Fibroblast of skin of abdomen (primary cell): ENCODE measurements at regions not wholly inside any gene's neighbourhood (a gene's known extent, or its start where the extent isn't known, plus 50 kb on each side); places are given as distances from the start of the nearest gene placed in this dataset.

Source experiments
- DNase-seq: peaks from one replicate; pipeline ENCODE4 v3.0.0-alpha.2; 2013

DNA sequence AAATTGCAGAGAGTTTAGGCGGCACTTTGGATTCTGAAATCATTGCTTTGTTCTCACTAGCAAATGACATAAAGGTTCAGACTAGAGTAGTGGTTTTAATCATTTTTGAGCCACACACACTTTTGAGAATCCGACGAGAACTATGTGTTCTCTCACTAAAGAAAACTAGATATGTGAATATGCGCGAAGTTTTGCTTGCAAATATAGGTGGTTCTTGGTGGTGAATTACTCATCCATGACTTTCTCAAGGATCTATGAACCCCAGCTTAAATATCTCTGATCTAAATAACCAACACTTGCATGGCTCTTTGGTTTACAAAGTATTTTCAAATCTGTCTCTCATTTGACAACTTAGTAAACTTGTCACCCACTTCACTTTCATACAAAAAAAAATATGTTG, 54.8 kb downstream of the NOG start:
- DNase-seq: no peak

- DNase-seq: no peak
Observed at GRCh38 chr17:56648806-56649205, 55.3 kb downstream of the NOG start.

DNA sequence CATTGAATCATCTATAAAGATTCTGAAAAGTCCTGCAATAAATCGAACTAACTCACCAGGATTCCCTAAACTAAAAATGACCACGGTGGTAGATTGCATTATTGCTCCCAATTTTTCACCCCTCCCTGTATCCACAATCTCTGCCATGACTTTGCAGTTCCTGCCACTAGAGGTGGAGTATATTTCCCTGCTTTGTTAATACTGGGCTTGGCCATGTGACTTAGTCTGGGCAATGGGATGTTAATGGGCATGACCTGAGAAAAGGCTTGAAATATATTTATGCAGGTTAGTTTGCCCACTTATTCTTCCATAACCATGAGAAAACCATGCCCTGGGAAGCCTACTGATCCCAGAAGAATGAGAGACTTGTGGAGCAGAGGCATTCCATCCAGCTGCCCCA, 59.1 kb downstream of the NOG start:
- no peak for DNase-seq

GRCh38 chr17:56653877-56654276, 60.4 kb downstream of the NOG start:
- peak; percentile 68 for DNase-seq

DNA sequence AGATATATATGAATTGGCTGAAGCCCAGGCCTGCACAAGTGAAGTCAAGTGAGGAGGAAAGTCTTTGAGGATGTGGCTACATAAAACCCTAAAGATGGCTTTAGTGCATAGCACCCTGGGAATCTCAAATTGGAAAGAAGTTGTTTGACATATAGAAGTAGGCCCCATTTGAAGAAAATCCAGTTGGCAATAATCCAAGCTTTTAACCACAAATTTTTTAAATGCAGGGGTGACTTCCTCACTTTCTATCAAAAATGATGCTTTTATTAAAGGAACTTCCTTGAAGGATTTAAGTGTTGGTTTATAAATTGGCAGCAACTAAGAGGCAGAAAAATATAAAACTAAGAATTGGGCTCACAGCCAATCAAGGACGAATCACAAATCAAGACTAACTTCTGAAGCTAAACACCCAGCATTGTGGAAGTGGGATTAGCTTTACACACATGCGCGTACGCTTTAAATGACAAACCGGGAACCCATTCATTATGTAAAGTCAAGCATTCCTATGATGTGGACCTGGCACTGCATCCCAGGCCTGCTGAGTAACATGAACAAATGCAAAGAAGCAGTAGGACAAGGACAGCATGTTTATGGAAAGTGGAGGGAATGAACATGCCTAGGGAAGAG, 63.3 kb downstream of the NOG start:
- DNase-seq: peak; percentile 44

DNA sequence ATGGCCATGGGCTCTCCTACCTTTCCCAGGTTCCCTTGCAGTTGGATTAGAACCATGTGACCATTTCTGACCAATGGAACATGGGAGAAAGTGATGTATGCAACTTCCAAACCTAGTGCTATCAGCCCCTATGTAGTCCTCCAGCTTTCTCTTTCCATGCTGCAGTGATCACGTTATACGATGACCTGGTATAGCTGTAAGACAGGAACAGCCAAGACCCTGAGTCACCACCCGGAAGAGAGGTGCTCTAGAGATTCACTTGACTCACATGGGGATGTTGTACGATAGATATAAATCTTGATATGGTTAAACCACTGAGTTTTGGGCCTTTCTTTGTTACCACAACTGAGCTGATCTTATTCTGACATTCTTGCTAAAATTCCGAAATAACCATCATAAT, 65.1 kb downstream of the NOG start:
- no peak for DNase-seq

DNA sequence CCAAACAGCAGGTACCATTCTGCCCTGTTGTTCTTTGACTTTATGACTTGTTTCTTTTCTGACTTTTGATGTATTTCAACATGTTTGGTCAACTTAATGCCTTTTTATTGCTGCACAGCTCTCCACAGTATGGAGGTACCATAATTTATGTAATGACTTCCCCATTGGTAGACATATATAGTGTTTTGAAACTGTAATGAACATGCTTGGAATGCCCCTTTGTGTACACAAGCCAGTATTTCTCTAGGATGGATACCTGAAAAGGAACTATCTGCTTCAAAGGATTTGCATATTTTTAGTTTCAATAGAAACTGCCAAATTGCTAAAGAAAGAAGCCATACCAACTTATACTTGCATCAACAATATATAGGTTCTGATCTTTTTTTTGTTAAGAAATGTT, 66.1 kb downstream of the NOG start:
- no peak for DNase-seq

GRCh38 chr17:56661906-56662305, 68.4 kb downstream of the NOG start:
- DNase-seq: no peak

- no peak for DNase-seq
Observed at GRCh38 chr17:56665864-56666263, 72.4 kb downstream of the NOG start.

DNA sequence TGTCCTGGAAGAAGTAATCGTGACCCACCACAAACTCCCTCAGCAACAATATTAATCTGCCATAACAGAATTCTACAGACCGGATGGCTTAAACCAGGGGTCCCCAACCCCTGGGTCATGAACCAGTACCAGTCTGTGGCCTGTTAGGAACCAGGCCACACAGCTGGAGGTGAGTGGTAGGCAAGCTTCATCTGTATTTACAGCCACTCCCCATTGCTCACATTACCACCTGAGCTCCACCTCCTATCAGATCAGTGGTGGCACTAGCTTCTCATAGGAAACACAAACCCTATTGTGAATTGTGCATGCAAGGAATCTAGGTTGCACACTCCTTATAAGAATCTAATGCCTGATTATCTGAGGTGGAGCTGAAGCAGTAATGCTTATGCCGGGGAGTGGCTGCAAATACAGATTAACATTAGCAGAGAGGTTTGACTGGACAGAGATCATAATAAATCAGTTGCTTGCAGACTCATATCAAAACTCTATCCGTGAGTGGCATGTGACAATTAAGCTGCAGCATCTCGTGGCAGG, 74.5 kb downstream of the NOG start:
- DNase-seq: no peak

GRCh38 chr17:56672195-56672594, 78.7 kb downstream of the NOG start:
- DNase-seq: no peak

DNA sequence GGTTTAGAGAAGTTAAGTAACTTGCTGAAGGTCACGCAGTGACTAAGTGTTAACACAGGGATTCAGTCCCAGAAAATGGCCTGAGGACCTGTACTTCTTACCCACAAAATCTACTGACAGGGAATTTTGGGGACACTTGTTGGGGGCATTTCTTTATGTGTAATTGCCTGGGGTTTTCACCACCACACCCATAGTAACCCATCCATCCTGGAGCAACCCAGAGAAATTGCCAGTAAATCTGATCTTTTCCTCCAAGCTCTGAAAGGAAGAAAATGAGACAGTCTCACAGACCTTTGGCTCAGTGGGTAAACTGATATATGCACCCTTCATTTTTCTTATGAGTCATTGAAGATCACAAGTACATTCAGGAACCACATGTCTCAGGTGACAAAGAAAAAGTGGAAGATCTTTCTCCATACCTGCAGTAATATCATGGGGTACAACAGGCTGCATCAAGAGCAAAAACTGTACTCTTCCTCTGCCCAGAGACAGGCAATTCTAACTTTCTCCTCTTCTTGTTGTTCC, 81.0 kb downstream of the NOG start:
- no peak for DNase-seq

DNA sequence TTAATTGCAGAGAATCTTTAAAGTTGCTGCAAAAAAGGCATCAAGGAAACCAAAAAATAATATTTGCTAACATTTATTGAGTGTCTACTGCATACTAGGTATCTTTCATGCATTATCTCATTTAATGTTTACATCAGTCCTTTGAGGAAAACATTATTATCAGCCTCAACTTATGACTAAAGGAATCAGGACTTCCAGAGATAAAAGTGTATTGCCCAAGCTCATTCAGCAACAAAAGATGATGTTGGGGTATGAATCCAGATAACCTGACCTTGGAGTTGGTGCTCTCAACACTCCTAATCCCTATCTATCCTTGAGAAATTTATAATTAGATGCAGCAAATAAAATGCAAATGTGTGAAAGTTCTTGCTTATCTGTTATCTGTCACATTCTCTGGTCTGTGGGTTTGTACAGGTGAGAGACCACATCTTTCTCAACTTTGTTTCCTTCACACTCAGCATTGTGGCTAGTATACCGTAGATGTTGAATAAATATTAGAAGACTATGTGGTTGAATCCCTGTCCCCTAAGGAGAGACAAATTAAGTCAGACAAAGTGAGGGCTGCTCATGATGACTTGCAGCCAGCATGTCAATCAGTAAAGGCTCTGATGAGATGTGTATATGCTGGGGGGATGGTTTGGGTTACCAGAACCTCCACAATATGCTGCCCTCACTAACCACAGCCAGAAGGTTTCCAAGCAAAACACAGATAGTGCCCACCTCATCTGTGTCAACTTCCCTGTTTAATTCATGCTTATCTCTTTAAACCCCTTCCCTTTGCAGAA, 82.6 kb downstream of the NOG start:
- no peak for DNase-seq

GRCh38 chr17:56676810-56677209, 83.3 kb downstream of the NOG start:
- no peak for DNase-seq

DNA sequence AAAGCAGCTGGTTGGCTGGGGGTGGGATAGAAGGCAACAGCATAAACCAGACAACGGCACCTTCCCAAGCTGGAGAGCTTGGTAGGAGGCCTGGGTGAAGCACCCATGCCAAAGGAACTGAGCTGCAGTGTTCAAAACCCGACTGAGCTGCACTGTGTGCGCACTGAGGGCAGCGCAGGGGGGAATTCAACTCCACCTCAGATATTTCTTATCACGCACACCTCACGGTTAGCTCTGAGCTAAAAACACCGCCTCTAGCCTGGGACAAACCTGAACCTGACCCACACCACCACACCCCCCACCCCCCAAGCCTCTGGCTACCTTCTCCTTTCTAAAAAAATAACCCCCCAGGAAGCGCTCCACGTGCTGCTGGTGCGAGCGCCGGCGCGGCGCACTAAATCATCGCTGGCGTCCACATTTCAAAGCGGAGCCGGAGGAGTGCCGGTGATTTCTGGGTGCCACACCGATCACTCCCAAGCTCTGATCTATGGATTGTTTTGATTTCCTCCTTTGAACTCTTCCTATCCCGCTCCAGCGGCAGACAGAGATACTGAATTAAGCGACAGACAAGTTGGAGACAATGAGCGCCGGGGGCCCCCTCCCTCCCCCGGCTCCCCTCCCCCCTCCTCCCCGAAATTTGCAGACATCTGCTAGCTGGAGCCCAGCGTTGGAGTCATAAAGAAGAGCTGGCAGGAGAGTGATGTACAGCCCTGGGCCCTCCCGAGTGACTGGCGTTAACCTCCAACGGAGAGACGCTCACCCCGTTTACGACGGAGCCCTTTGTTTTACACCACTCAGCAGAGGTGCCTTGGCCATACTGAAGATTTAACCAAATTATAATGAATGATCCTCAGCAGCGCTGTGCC, 85.0 kb downstream of the NOG start:
- DNase-seq: peak; percentile 17

DNA sequence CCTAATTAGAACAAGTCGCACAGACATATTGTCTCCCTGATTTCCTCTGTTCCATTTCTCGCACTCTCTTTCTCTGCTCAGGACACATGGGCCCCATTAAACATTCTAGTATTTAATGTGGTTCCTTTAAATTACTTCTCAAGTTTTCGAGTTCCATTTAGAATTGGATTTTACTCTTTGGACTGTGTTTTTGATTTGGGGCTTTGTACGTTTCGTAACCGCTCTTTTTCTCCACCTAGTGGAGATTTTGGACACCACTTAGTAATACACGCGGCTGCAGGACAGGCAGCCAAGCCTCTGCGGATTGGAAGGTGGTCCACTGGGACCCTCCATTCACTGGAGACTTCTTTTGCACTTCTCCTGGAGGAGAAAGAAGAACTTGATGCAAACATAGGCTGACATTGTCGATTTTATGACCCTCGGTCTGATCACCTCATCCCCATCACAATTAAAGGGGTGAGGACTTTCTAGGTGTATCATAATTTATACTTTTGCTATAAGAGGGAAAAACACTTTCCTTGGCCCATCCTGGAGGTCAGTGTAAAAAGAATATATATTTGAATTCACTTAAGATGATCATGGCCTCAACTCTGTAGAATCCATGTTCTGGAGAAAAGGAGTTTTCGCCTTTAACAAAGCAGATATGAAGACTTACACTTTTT, 85.7 kb downstream of the NOG start:
- DNase-seq: peak; percentile 40

DNA sequence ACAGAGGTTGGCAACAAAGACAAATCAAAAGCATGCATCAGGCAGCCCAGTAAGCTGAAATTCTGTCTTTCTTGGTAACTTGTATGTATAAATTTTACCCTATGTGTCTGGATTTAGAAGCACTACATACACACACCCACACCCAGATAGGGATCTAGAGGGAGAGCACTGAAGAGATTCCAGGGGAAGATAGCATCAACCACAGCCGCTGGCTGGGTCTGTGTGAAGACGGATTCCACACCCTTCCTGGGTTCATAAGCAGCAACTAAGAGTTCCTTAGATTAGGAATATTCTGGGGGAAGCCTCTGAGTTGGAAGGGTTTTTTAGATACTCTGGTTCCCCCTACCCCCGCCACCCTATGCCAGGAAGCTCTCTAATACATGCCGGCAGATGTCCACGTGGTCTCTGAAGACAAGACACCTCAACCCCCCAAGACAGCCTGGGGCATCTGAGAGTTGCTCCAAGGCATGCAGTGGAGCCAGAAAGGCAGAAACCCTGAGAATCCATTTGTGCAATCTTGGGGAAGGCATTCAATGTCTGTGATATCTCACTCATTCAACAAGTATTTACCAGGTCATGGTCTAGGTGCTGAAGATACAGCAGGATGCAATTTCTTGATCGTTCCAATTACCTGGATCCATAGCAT, 86.4 kb downstream of the NOG start:
- DNase-seq: peak; percentile 49

DNA sequence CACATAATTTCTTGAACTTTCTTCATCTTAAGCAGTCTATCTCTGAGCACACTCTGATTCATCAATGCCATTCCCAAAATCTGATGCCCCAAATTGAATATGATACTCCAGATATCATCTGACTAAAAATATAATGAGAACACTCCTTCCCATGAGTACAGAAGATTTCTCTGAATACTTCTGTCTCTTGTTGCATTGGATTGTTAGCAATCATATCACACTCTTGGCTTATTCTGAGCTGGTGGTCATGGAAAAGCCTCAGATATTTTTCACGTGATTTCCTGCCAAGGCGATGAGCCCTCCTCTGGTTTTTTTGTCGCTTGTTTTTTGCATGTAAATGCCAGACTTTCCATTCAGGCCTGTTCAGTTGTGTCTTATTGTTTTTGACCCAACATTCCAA, 87.2 kb downstream of the NOG start:
- DNase-seq: no peak

- peak; percentile 87 for DNase-seq
Observed at GRCh38 chr17:56681561-56682266, 88.2 kb downstream of the NOG start.

DNA sequence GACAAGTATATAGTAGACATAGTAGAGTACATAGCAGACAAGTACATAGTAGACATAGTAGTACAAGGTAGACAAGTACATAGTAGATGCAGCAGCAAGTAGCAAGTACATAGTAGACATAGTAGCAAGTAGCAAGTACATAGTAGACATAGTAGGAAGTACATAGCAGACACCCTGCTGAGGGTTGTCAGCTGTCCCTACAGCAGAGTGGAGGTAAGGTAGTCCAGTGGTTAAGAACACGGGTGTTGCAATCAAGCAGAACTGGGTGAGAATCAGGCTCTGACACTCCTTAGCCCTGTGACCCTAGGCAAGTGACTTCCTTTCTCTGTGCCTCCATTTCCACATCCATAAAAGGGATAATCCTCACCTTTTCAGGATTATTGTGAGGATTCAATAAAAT, 94.7 kb downstream of the NOG start:
- no peak for DNase-seq
